ENCODE measurements at regions not wholly inside any gene's neighbourhood (a gene's known extent, or its start where the extent isn't known, plus 50 kb on each side); places are given as distances from the start of the nearest gene placed in this dataset.

GRCh38 chrX:137707348-137707747 lies 141.4 kb downstream of the ZIC3 start:
- TF ChIP-seq CTCF (conservative IDR thresholded peaks at IDR 0.05) (no peak), EZH2 (IDR thresholded peaks at IDR 0.05; ENCODE audit: low read depth) (no peak)

All from PC-9 (cell line).